ENCODE measurements at regions not wholly inside any gene's neighbourhood (a gene's known extent, or its start where the extent isn't known, plus 50 kb on each side); places are given as distances from the start of the nearest gene placed in this dataset.

DNA sequence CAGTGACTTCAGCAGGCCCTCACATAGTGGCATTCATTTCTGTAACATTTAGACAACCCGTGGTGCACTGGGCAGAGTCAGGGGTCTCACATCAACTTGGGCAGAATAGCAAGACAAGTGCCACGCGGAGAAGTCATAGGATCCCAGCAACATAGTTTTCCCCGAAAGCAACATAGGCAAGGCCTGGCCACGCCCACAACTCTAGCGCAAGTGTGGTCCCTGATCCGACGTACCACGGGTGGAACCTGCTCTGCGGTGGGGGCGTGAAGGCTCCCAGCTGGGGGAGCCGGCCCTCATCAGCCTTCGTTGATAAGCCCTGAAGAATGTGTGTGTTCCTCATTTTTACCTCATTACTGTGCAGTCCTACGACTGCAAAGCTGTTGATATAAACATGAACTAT lies 261.2 kb downstream of the EIPR1 start:
- TF ChIP-seq POLR2A (IDR thresholded peaks at IDR 0.05; ENCODE audit: low read depth) (no peak), EP300 (IDR thresholded peaks at IDR 0.05) (no peak)
- TF ChIP-seq, protein P1, sequence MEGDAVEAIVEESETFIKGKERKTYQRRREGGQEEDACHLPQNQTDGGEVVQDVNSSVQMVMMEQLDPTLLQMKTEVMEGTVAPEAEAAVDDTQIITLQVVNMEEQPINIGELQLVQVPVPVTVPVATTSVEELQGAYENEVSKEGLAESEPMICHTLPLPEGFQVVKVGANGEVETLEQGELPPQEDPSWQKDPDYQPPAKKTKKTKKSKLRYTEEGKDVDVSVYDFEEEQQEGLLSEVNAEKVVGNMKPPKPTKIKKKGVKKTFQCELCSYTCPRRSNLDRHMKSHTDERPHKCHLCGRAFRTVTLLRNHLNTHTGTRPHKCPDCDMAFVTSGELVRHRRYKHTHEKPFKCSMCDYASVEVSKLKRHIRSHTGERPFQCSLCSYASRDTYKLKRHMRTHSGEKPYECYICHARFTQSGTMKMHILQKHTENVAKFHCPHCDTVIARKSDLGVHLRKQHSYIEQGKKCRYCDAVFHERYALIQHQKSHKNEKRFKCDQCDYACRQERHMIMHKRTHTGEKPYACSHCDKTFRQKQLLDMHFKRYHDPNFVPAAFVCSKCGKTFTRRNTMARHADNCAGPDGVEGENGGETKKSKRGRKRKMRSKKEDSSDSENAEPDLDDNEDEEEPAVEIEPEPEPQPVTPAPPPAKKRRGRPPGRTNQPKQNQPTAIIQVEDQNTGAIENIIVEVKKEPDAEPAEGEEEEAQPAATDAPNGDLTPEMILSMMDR (IDR thresholded peaks at IDR 0.05) = no peak
